ENCODE measurements at regions not wholly inside any gene's neighbourhood (a gene's known extent, or its start where the extent isn't known, plus 50 kb on each side); places are given as distances from the start of the nearest gene placed in this dataset.

DNA sequence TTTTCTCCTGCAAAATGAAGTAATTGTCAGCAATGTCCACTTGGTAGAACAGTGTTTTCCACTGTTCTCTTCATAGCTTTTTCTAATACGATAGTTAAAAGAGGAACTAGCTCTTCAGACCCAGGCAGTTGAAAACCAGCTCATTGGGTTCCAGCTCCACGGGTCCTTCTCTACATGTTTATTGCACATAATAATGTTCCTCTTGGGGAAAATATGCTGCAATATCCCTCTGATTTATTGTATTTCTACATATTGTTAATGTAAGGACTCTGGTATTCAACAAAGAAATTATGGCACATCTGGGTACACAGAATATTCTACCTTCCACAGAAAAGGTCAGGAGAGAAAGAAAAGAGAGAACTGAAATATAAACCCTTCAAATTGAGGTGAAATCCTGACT is 473.4 kb downstream of the TRIML1 start:
- Mint-ChIP-seq H3K9me3 (peaks cover 3% of the 10 kb centered on the region), H3K4me1 (no peaks in the 10 kb centered on the region)

DNA sequence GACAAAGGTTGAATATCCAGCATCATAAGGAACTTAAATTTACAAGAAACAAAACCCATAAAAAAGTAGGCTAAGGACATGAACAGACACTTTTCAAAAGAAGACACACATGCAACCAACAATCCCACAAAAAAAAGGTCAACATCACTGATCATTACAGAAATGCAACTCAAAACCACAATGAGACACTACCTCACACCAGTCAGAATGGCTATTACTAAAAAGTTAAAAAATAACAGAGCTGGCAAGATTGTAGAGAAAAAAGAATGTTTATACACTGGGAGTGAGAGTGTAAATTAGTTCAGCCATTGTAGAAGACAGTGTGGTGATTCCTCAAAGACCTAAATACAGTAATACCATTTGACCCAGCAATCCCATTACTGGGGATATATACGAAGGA is 474.7 kb downstream of the TRIML1 start:
- H3K4me1 Mint-ChIP-seq, result no peaks in the 10 kb centered on the region
- no peaks in the 10 kb centered on the region for H3K36me3 Mint-ChIP-seq (ENCODE audit: low read depth)
- CTCF ChIA-PET, result no interaction called here
- POLR2A ChIA-PET, result no interaction called here
- no peak for DNase-seq
- no peak overlapping the region for H3K27ac Mint-ChIP-seq
- no peak overlapping the region for H3K4me3 Mint-ChIP-seq
- no peaks in the 10 kb centered on the region for H3K9me3 Mint-ChIP-seq
- H3K27me3 Mint-ChIP-seq, result no peaks in the 10 kb centered on the region

More for the DNA sequence above, 473.4 kb downstream of the TRIML1 start:
- H3K27ac Mint-ChIP-seq, result no peak overlapping the region
- CTCF ChIA-PET, result no interaction called here
- H3K36me3 Mint-ChIP-seq (ENCODE audit: low read depth), result no peaks in the 10 kb centered on the region
- no peaks in the 10 kb centered on the region for H3K27me3 Mint-ChIP-seq
- H3K4me3 Mint-ChIP-seq, result no peak overlapping the region
- POLR2A ChIA-PET, result no interaction called here
- DNase-seq, result no peak

DNA sequence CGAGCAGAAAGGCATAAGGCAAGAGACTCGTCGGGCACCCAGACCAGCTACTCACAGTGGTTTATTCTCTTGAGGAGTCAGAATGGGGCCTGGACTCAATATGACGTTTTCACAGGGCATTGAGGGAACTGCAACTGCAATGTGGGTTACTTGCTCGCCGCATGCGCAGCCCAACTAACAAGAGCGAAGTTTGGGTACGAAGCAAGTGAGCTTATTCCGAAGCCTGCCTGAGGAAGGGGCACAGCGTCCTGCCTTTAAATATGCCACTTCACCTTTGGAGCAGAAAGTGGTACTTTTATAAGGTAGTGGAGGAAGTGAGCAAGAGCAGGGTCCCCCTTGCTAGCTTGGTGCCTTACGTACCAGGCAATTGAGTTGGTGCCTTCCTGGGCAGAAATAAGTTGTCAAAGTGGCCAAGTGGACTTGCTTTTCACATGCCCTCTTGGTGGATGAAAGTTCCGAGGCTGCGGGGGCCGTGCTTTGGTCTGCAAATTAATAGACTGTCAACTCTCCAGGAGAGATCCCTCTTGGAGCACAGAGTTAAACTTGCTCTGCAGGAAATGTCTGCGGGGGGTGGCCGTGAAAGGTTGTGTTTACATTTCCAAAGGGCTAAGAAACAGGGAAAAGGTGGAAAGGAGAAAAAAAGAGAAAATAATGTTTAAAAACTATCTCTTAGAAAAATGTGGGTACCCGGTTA is 480.4 kb downstream of the TRIML1 start:
- ChIA-PET CTCF (no interaction called here), POLR2A (no interaction called here)
- H3K4me3 Mint-ChIP-seq, result no peak overlapping the region
- H3K9me3 Mint-ChIP-seq, result peaks cover 6% of the 10 kb centered on the region
- no peak overlapping the region for H3K27ac Mint-ChIP-seq
- no peak for DNase-seq
- H3K36me3 Mint-ChIP-seq (ENCODE audit: low read depth), result no peaks in the 10 kb centered on the region
- H3K27me3 Mint-ChIP-seq, result no peaks in the 10 kb centered on the region
- no peaks in the 10 kb centered on the region for H3K4me1 Mint-ChIP-seq

DNA sequence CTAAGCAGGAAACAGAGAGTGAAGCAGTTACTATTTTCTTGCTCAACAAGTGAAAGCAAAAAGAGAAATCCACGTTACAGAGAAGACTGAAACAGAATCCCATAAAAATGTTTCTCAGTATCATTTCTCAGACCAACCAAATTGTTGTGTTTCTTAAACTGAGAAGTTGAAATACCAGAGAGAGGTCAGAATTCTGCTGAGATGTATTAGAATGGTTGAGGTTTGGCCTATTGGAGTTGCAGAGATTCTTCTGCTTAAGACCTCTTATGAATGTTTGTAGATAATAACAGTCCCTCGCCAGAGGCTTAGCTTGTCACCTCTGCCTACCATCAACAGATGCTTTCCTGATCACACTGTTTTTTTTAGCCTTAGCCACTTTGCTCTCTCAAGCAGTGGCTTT is 481.4 kb downstream of the TRIML1 start:
- no peaks in the 10 kb centered on the region for H3K27me3 Mint-ChIP-seq
- no peak overlapping the region for H3K4me3 Mint-ChIP-seq
- POLR2A ChIA-PET, result no interaction called here
- no peak for DNase-seq
- H3K4me1 Mint-ChIP-seq, result no peaks in the 10 kb centered on the region
- CTCF ChIA-PET, result no interaction called here
- H3K27ac Mint-ChIP-seq, result no peak overlapping the region
- H3K9me3 Mint-ChIP-seq, result peaks cover 6% of the 10 kb centered on the region
- H3K36me3 Mint-ChIP-seq (ENCODE audit: low read depth), result no peaks in the 10 kb centered on the region

GRCh38 chr4:188623314-188623854 is 484.1 kb downstream of the TRIML1 start:
- H3K9me3 Mint-ChIP-seq, result peaks cover 10% of the 10 kb centered on the region
- no peak for DNase-seq
- ChIA-PET POLR2A (no interaction called here), CTCF (no interaction called here)
- H3K27ac Mint-ChIP-seq, result no peak overlapping the region
- no peaks in the 10 kb centered on the region for H3K36me3 Mint-ChIP-seq (ENCODE audit: low read depth)
- no peak overlapping the region for H3K4me3 Mint-ChIP-seq
- H3K27me3 Mint-ChIP-seq, result no peaks in the 10 kb centered on the region
- H3K4me1 Mint-ChIP-seq, result no peaks in the 10 kb centered on the region

DNA sequence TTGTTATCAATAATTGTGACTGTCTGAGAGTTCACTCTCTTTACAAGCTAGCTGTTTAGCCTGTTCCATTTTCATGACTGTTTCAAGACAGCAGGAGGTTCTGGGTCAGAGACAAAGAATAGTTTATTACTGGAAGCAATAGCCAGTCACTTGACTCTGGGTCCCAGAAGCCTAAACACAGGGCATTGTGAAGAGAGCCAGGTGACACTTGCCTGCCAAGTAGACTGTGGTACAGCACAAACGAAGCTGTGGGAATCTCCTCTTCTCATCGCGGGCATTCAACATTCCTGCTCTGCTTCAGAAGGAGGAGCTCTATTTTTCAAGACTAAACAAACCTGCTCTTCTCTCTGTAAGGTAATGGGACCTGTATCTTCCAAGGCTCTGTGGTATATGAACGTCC is 485.1 kb downstream of the TRIML1 start:
- Mint-ChIP-seq H3K4me1 (no peaks in the 10 kb centered on the region), H3K27ac (no peak overlapping the region), H3K36me3 (ENCODE audit: low read depth) (no peaks in the 10 kb centered on the region), H3K27me3 (no peaks in the 10 kb centered on the region), H3K9me3 (peaks cover 8% of the 10 kb centered on the region), H3K4me3 (no peak overlapping the region)
- no peak for DNase-seq
- ChIA-PET POLR2A (no interaction called here), CTCF (interaction anchor here (0.7 kb wide), 1 partner anchor 1280 kb away, joined by 3 read pairs; no protein-coding TSS in a partner anchor)

DNA sequence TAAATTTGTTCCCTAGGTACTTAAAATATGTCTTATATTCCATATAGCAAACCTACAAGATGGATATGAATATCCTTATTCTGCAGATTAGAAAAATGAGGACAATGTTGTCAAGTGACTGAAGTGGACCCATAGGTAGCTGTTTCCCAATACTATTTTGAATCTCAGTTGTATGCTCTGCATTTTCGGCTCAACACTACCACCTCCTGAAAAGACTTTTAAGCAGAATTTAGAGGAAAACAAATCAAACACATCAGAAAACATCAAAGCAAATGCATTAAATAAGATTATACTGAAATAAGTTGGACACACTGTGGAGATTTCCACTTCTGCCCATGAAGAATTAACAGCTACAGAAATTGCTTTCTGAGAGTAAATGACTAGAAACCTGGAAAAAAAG is 488.7 kb downstream of the TRIML1 start:
- CTCF ChIA-PET, result no interaction called here
- H3K27me3 Mint-ChIP-seq, result no peaks in the 10 kb centered on the region
- no peaks in the 10 kb centered on the region for H3K4me1 Mint-ChIP-seq
- H3K36me3 Mint-ChIP-seq (ENCODE audit: low read depth), result no peaks in the 10 kb centered on the region
- H3K27ac Mint-ChIP-seq, result no peak overlapping the region
- peaks cover 18% of the 10 kb centered on the region for H3K9me3 Mint-ChIP-seq
- POLR2A ChIA-PET, result no interaction called here
- no peak for DNase-seq
- no peak overlapping the region for H3K4me3 Mint-ChIP-seq

GRCh38 chr4:188639479-188640100 is 500.3 kb downstream of the TRIML1 start:
- Mint-ChIP-seq H3K36me3 (ENCODE audit: low read depth) (no peaks in the 10 kb centered on the region), H3K4me1 (no peaks in the 10 kb centered on the region), H3K9me3 (peaks cover 4% of the 10 kb centered on the region), H3K27me3 (no peaks in the 10 kb centered on the region), H3K4me3 (no peak overlapping the region), H3K27ac (no peak overlapping the region)
- POLR2A ChIA-PET, result no interaction called here
- CTCF ChIA-PET, result no interaction called here
- no peak for DNase-seq

DNA sequence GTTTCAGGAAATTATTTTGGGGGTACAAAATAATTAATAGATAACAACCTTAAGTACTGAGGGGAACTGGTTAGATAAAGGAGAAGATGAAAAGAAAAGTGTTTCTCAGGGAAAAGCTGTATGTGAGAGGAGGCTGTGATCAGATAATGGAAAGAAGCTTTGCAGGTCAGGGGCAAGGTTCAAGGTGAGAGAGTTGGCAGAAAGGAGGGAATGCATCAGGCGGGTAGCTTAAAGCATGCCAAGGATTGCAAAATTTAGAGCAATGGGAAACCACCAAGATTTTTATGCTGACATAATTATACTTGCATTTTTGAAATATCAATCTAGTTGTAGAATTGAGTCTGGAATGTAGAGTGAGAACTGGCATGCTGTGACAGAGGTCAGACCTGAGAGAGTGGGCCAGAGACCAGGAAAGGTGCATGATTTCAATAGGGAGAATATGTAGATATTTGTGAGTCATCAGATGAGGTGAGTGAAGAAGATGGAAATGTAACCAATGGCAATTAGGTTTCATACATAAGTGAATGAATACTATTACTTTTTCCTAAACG is 508.7 kb downstream of the TRIML1 start:
- no peak overlapping the region for H3K4me3 Mint-ChIP-seq
- no peaks in the 10 kb centered on the region for H3K4me1 Mint-ChIP-seq
- H3K27ac Mint-ChIP-seq, result no peak overlapping the region
- peaks cover 4% of the 10 kb centered on the region for H3K9me3 Mint-ChIP-seq
- no peaks in the 10 kb centered on the region for H3K36me3 Mint-ChIP-seq (ENCODE audit: low read depth)
- ChIA-PET CTCF (no interaction called here), POLR2A (no interaction called here)
- H3K27me3 Mint-ChIP-seq, result no peaks in the 10 kb centered on the region
- DNase-seq, result no peak

DNA sequence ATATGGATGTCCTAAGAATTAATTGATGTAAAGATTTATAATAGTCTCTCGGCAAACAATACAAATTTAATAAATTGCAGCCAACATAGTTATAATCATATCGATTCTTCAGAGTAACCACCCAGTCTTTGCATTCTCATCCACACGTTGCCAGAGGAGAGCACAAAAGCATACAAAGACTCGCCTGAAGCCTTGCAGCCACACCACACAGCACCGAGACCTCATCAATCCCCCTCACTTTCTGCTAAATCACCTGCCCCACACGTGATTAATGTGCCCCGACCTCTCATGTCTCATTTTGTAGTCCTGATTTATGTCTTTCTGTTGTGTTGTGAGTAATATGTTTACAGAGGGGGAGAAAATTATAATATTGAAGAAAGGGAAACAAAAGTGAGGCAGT is 510.4 kb downstream of the TRIML1 start:
- Mint-ChIP-seq H3K27me3 (no peaks in the 10 kb centered on the region), H3K27ac (no peak overlapping the region), H3K4me3 (no peak overlapping the region), H3K4me1 (no peaks in the 10 kb centered on the region), H3K9me3 (peaks cover 4% of the 10 kb centered on the region), H3K36me3 (ENCODE audit: low read depth) (no peaks in the 10 kb centered on the region)
- DNase-seq, result no peak
- ChIA-PET CTCF (no interaction called here), POLR2A (no interaction called here)

GRCh38 chr4:188650516-188650915 is 511.3 kb downstream of the TRIML1 start:
- Mint-ChIP-seq H3K4me3 (no peak overlapping the region), H3K27me3 (no peaks in the 10 kb centered on the region), H3K4me1 (no peaks in the 10 kb centered on the region), H3K36me3 (ENCODE audit: low read depth) (no peaks in the 10 kb centered on the region), H3K27ac (no peak overlapping the region), H3K9me3 (peaks cover 4% of the 10 kb centered on the region)
- CTCF ChIA-PET, result no interaction called here
- POLR2A ChIA-PET, result no interaction called here
- DNase-seq, result no peak

DNA sequence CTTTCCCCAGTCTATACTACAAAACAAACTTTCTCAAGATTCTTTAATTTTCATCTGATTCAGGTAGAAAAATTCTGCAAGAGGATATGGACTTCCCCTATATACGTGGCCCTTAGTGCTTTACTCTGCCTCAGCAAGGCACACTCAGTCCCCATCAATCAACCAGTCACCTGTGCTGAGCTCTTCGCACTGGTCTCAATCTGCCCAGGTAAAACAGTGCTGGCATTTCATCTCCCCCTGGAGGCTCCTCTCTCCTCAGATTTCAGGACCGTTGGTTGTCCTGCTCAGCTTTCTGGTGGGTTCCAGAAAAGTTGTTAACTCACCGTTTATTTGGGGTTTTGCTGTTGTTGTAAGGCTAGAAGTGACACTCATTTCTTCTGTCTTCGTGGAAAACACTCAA is 518.1 kb downstream of the TRIML1 start:
- Mint-ChIP-seq H3K36me3 (ENCODE audit: low read depth) (no peaks in the 10 kb centered on the region), H3K27ac (no peak overlapping the region), H3K4me1 (no peaks in the 10 kb centered on the region), H3K9me3 (peaks cover 15% of the 10 kb centered on the region), H3K4me3 (no peak overlapping the region), H3K27me3 (no peaks in the 10 kb centered on the region)
- DNase-seq, result no peak
- CTCF ChIA-PET, result no interaction called here
- POLR2A ChIA-PET, result no interaction called here

GRCh38 chr4:188658958-188659522 is 519.8 kb downstream of the TRIML1 start:
- POLR2A ChIA-PET, result no interaction called here
- Mint-ChIP-seq H3K9me3 (peaks cover 22% of the 10 kb centered on the region), H3K27me3 (no peaks in the 10 kb centered on the region), H3K4me3 (no peak overlapping the region), H3K4me1 (no peaks in the 10 kb centered on the region), H3K36me3 (ENCODE audit: low read depth) (no peaks in the 10 kb centered on the region), H3K27ac (no peak overlapping the region)
- DNase-seq, result no peak
- CTCF ChIA-PET, result no interaction called here

DNA sequence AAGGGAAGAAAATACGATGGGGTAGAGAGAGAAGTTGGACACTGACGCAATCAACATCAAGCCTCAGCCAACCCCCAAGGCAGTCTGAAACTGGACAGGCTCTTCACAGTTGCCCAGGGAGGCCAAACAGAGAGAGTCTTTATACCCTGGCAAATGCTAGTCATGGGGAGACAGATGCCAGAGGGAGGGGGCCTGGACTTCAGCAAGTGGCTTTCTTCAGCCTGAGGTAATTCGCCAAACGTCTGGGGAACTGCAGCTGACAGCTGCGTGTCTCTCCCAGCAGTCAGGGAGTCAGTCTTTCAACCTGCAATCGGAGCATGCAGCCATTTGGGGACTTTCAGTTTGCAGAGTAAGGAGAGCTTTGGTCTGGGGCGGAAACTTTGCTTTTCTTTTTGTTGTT is 521.6 kb downstream of the TRIML1 start:
- POLR2A ChIA-PET, result interaction anchor here (0.6 kb wide), 1 partner anchor 417 kb away, joined by 4 read pairs; no protein-coding TSS in a partner anchor
- Mint-ChIP-seq H3K4me1 (no peaks in the 10 kb centered on the region), H3K4me3 (no peak overlapping the region), H3K27me3 (no peaks in the 10 kb centered on the region), H3K9me3 (peaks cover 23% of the 10 kb centered on the region), H3K27ac (no peak overlapping the region), H3K36me3 (ENCODE audit: low read depth) (no peaks in the 10 kb centered on the region)
- DNase-seq, result no peak
- CTCF ChIA-PET, result no interaction called here

Measured in activated CD4-positive, alpha-beta memory T cell treated with anti-CD3 and anti-CD28 coated beads, Interleukin-2, amount 10 ng/mL, durations not matched to agents 7 days and 5 days (primary cell).